Endothelial cell (in vitro differentiated cells): ENCODE measurements at regions not wholly inside any gene's neighbourhood (a gene's known extent, or its start where the extent isn't known, plus 50 kb on each side); places are given as distances from the start of the nearest gene placed in this dataset.

Experiments used
- DNase-seq: peaks from one replicate; pipeline ENCODE4 v3.0.0; 2021; ENCODE audit warnings: low spot score
- H3K27ac Mint-ChIP-seq: one replicate; pipeline ENCODE4 v1.8.0; 2021; ENCODE audit warnings: mixed read lengths, inconsistent platforms; ENCODE audit not compliant: unreplicated experiment
- H3K27me3 Mint-ChIP-seq: one replicate; pipeline ENCODE4 v1.8.0; 2021; ENCODE audit warnings: mild to moderate bottlenecking, moderate library complexity, mixed read lengths, inconsistent platforms; ENCODE audit not compliant: unreplicated experiment
- H3K36me3 Mint-ChIP-seq: one replicate; pipeline ENCODE4 v1.8.0; 2021; ENCODE audit warnings: mild to moderate bottlenecking, low read depth, mixed read lengths, inconsistent platforms; ENCODE audit not compliant: unreplicated experiment
- H3K4me1 Mint-ChIP-seq: one replicate; pipeline ENCODE4 v1.8.0; 2021; ENCODE audit warnings: mild to moderate bottlenecking, mixed read lengths, inconsistent platforms; ENCODE audit not compliant: unreplicated experiment
- H3K4me3 Mint-ChIP-seq: one replicate; pipeline ENCODE4 v1.8.0; 2021; ENCODE audit warnings: mild to moderate bottlenecking, mixed read lengths, inconsistent platforms; ENCODE audit not compliant: unreplicated experiment
- H3K9me3 Mint-ChIP-seq: one replicate; pipeline ENCODE4 v1.8.0; 2021; ENCODE audit warnings: mixed read lengths, inconsistent platforms; ENCODE audit not compliant: unreplicated experiment
- TF ChIP-seq, protein P1 (sequence below): fragments of 200-600 bp; sonication (generic); IDR thresholded peaks from one replicate; pipeline ENCODE4 v1.5.0; 2021; ENCODE audit warnings: antibody characterized with exemption; ENCODE audit not compliant: unreplicated experiment

DNA sequence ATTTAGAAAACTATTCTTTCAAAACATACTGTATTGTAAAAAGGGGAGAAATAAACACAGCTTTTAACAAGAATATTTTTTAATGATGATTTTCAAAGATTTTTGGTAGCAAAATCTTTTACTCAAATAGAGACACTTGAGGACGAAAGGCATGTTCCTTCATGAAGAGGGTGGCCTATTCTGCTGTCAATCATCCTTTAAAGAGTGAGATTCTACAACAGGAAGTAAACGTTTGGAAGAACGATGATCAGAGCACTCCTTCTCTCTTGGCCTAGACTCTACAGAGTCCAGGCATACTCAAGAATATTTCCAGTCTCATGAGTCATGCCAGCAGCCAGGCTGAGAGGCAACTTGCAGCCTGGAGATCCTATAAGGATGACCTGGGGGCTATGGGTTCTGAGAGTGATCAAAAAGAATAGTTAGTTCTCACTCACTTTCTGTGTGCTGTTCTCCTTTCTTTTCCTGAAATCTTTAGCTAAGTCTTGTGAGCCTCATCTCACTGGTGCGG lies 62.4 kb upstream of the TCF4 start:
- no peaks in the 10 kb centered on the region for H3K36me3 Mint-ChIP-seq
- no peak for DNase-seq
- TF ChIP-seq, protein P1, sequence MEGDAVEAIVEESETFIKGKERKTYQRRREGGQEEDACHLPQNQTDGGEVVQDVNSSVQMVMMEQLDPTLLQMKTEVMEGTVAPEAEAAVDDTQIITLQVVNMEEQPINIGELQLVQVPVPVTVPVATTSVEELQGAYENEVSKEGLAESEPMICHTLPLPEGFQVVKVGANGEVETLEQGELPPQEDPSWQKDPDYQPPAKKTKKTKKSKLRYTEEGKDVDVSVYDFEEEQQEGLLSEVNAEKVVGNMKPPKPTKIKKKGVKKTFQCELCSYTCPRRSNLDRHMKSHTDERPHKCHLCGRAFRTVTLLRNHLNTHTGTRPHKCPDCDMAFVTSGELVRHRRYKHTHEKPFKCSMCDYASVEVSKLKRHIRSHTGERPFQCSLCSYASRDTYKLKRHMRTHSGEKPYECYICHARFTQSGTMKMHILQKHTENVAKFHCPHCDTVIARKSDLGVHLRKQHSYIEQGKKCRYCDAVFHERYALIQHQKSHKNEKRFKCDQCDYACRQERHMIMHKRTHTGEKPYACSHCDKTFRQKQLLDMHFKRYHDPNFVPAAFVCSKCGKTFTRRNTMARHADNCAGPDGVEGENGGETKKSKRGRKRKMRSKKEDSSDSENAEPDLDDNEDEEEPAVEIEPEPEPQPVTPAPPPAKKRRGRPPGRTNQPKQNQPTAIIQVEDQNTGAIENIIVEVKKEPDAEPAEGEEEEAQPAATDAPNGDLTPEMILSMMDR, result no peak
- H3K9me3 Mint-ChIP-seq, result no peaks in the 10 kb centered on the region
- H3K27me3 Mint-ChIP-seq, result no peaks in the 10 kb centered on the region
- no peaks in the 10 kb centered on the region for H3K4me1 Mint-ChIP-seq
- H3K27ac Mint-ChIP-seq, result no peak overlapping the region
- H3K4me3 Mint-ChIP-seq, result no peak overlapping the region

DNA sequence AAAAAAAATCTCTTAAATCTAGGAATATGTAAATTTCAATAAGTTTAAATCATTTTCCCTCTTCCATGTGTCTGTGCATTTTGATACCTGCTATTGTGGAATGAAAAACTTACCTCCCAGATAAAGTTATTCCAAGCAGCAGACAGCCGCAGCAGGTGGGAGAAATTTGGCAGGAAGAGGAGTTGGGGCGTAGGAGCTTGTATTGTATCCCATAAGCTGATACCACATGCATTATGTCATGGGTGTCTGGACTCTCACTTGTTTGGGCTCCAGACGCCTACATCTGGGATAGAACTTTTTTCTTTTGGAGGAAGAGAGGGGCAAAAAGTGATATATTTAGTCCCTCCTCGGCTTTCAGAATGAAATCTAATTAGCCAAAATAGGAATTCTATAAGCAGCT lies 59.3 kb upstream of the TCF4 start:
- Mint-ChIP-seq H3K27ac (no peak overlapping the region), H3K4me3 (no peak overlapping the region), H3K4me1 (no peaks in the 10 kb centered on the region), H3K27me3 (no peaks in the 10 kb centered on the region), H3K9me3 (no peaks in the 10 kb centered on the region), H3K36me3 (no peaks in the 10 kb centered on the region)
- TF ChIP-seq, protein P1, result no peak
- DNase-seq, result no peak

DNA sequence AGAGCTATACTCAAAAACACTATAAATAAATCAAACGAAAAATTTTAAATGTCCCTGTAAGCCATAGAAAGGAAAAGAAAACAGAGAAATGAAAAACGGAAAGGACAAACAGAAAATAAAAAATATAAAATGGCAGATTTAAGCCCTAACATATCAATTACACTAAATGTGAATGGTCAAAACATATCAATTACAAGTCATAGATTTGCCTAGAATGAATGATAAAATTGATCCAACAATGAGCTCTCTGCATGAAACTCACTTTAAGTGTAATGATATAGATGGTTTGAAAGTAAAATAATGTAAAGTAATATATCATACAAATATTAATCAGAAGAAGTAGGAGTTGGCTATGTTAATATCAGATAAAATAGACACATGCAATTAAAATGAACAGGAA lies 54.2 kb upstream of the TCF4 start:
- H3K27ac Mint-ChIP-seq, result no peak overlapping the region
- no peaks in the 10 kb centered on the region for H3K9me3 Mint-ChIP-seq
- no peaks in the 10 kb centered on the region for H3K4me1 Mint-ChIP-seq
- TF ChIP-seq, protein P1, result no peak
- H3K36me3 Mint-ChIP-seq, result peaks cover 7% of the 10 kb centered on the region
- H3K4me3 Mint-ChIP-seq, result no peak overlapping the region
- DNase-seq, result no peak
- H3K27me3 Mint-ChIP-seq, result peaks cover 1% of the 10 kb centered on the region

DNA sequence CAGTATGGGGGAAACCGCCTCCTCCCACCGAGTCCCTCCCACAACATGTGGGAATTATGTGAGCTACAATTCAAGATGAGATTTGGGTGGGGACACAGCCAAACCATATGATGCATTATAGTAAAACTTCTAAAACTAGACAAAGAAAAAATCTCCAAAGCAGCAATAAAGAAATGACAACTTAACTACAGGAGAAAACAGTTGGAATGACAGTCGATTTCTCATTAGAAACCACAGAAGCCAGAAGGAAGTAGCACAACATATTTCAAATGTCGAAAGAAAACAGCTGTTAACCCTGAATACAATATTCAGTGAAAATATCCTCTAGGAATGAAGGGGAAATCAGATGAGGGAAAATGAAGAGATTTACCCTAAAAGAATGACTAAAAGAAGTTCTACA lies 53.5 kb upstream of the TCF4 start:
- no peaks in the 10 kb centered on the region for H3K4me1 Mint-ChIP-seq
- peaks cover 1% of the 10 kb centered on the region for H3K27me3 Mint-ChIP-seq
- DNase-seq, result no peak
- H3K9me3 Mint-ChIP-seq, result no peaks in the 10 kb centered on the region
- H3K4me3 Mint-ChIP-seq, result no peak overlapping the region
- H3K27ac Mint-ChIP-seq, result no peak overlapping the region
- TF ChIP-seq, protein P1, result no peak
- H3K36me3 Mint-ChIP-seq, result peaks cover 7% of the 10 kb centered on the region
